ENCODE measurements at regions not wholly inside any gene's neighbourhood (a gene's known extent, or its start where the extent isn't known, plus 50 kb on each side); places are given as distances from the start of the nearest gene placed in this dataset.
"Not testable (repeated sequence)": the region's sequence is repeated elsewhere in the genome, so short reads cannot be mapped to it uniquely, and the experiment has no call there.

DNA sequence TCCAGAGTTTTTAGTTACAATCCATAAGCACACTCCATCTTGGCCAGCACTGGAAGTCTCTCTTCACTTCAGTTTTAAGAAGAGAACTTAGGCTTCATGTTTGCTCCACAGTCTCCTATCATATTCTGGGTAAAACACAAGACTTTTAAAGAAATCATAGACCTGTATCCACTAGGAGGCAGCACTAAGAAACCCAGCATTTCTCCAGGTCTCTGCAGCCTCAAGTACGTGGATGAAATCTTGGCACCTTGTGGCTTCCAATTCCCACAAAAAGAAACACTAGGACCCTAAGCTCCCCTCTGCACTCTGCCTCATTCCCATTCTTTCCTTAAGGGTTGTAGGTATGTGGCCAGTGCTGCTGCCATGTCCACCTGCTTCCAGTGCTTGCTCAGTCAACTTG, 367.3 kb upstream of the CASK start:
- no peak for DNase-seq

DNA sequence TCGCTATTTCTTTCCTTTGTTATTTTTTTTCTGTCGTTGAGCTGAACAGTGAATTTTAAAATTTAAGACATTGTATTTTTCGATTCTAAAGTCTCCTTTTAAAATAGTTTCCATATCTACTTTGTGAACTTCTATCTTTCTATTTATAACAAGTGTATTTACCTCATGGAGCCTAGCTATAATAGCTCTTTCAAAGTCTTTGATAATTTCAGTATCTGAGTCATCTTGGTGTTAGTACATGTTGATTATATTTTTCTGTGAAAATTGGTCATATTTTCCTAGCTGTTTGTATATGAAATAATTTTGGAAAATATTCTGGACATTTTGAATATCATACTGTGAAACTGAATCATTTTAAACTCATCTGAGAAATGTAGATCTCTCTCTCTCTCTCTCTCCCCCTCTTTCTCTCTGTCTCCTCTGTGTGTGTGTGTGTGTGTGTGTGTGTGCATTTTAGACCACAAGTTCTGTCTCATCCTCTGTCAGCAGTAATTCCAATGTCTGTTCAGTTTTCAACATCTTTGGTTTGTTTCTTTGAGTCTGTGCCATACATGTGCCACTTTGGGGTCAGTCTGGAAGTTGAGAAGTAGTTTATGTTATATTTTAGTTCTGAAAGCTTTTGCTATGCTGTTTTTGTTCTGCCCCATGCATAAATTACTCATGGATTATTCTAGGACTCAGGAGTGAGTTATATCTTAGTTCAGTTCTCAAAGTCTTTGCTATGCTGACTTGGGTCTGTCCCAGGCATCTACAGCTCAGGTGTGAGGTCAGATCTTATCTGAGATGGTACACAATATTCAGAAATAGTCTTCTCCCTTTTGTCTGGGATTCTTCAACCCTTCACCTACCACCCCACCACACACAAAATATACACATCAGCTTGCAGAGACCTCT, 366.4 kb upstream of the CASK start:
- no peak for DNase-seq

DNA sequence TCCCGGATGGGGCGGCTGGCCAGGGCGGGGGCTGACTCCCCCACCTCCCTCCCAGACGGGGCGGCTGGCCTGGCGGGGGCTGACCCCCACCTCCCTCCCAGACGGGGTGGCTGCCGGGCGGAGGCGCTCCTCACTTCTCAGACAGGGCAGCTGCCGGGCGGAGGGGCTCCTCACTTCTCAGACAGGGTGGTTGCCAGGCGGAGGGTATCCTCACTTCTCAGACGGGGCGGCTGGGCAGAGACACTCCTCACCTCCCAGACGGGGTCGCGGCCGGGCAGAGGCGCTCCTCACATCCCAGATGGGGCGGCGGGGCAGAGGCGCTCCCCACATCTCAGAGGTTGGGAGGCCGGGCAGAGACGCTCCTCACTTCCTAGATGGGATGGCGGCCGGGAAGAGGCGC, 362.3 kb upstream of the CASK start:
- not testable (repeated sequence) for DNase-seq

GRCh38 chrX:42276982-42277690, 353.8 kb upstream of the CASK start:
- DNase-seq: no peak

DNA sequence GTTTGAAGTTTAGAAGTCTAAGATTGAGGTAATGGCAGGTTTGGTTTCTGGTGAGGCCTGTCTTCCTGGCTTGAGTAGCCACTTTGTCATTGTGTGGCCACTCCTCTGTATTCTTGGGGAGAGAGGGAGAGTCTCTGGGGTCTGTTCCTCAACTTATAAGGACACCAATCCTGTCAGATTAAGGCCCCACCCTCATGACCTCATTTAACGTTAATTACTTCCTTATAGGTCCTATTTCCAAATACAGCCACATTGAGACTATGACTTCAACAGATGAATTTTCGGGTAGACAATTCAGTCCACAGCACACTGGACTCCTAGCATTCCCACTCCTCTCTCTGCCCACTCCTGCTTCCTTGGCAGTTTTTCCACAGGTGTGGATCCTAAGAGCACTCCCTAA, 350.8 kb upstream of the CASK start:
- DNase-seq: no peak

GRCh38 chrX:42273387-42273786, 350.0 kb upstream of the CASK start:
- no peak for DNase-seq

- DNase-seq: no peak
These were observed 345.8 kb upstream of the CASK start for GRCh38 chrX:42269186-42269585.

DNA sequence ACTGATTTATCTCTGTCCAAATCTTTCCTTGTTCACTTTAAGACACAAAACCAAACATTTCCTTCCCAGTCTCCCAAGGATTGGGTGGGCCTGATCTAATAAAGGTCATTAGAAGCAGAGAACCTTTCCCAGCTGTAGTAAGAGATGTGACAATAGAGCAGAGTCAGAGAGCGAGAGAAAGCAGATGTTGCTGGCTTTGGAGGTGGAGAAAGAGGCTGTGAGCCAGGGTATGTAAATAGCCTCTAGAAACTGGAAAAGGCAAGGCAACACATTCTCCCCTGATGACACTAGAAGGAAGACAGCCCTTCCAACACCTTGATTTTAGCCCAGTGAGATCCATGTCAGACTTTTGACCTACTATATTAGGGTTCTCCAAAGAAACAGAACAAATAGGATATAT, 337.5 kb upstream of the CASK start:
- no peak for DNase-seq

GRCh38 chrX:42248226-42248625, 324.9 kb upstream of the CASK start:
- DNase-seq: no peak

- no peak for DNase-seq
These were observed 323.9 kb upstream of the CASK start for GRCh38 chrX:42247241-42247640.

DNA sequence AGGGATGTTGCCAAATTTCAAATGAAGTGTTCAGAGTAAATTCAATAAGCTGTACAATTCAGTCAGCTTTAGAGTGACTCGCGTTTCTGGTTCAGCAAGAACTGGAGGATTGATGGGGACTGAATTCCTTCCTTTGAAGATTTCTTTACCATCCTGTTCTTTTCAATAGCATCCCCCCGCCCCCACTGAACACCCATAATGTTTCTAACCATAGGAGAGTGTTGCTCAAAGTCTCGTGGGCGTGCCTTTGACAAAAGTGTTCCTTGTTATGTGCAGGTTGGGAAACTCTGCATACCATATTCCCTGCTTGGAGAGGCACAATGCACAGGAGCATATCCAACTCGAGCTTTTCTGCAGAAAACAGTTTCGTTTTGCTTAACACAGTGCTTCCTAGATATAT, 323.5 kb upstream of the CASK start:
- no peak for DNase-seq

GRCh38 chrX:42242004-42242403, 318.6 kb upstream of the CASK start:
- DNase-seq: no peak

DNA sequence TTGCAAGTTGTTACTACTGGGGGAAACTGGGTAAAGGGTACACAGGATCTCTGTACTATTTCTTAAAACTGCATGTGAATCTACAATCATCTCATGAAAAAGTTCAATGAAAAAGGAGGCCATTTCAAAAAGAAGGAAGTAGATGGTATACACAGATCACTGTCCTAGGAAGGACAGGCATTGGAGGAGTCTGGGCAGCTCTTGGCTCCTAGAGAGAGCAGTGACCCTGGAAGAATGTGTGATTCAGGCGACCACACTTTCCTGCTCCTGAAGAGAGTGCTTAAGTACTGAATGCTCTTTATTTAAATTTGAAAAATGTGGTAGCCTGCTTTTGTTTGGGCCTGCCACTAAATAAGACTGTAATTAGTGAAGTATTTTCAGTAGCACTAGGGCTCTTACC, 318.1 kb upstream of the CASK start:
- DNase-seq: no peak

DNA sequence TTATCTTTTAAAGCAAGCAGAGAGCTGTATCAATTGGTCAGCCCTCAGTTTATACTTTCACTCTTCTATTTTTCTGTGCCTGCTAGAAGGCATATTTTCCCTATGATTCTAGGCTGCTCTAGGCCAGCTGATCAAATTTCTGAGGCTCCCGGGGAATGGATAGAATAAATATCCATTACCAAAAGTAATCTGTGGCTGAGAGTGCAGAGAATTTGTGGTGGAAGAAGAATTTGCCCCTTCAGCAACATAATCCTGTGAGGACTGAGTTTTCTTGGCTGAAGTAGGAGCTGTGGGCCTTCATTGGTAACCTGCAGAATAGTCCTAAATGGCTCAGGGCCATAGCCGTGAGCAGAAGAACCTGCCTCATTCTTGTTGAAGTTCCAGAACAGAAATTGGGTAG, 314.6 kb upstream of the CASK start:
- DNase-seq: no peak

DNA sequence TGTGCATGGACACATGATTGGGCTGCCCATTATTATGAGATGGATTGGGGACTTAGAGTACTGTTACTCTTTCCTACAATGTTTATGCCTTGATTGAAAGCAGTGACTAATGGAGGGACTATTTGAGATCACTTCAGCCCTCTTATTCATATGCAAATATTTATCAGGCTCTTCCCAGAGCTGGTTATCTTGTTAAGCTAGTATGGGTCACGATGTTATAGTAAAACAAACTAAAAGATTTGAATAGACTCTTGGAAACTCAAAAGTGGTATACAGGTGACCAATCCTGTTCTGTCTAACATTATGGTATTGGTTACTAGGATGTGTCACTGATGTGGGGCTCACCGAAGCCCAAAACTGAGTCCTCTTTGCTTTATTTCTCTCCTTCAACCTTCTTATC, 306.2 kb upstream of the CASK start:
- no peak for DNase-seq

GRCh38 chrX:42220666-42221065, 297.3 kb upstream of the CASK start:
- no peak for DNase-seq

- no peak for DNase-seq
These were observed 296.7 kb upstream of the CASK start for GRCh38 chrX:42220083-42220482.

GRCh38 chrX:42219231-42219630, 295.9 kb upstream of the CASK start:
- no peak for DNase-seq

GRCh38 chrX:42195506-42195905, 272.2 kb upstream of the CASK start:
- no peak for DNase-seq

GRCh38 chrX:42189576-42189975, 266.2 kb upstream of the CASK start:
- DNase-seq: no peak

- DNase-seq: no peak
These were observed 265.4 kb upstream of the CASK start for GRCh38 chrX:42188730-42189129.

DNA sequence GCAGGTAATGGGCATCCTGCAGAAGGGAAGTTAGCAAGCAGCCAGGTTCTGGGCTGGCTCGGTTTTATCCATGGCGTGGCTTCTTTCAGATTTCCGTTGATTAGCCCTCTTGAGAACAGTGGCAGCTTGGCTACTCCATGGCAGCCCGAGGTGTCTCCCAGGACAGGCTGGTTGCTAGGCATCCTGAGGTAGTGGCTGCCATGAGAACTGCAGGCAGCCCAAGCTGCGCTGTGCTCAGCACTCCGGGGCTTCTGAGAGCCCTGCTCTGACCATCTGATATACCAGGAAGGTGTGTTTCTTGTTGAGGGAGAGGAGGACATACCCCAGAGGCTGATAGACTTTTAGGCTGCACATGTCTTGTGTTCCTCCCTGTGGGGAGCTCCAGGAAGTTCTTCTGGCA, 253.4 kb upstream of the CASK start:
- no peak for DNase-seq

GRCh38 chrX:42175843-42176242, 252.5 kb upstream of the CASK start:
- DNase-seq: no peak

GRCh38 chrX:42157923-42158322, 234.6 kb upstream of the CASK start:
- DNase-seq: not testable (repeated sequence)

DNA sequence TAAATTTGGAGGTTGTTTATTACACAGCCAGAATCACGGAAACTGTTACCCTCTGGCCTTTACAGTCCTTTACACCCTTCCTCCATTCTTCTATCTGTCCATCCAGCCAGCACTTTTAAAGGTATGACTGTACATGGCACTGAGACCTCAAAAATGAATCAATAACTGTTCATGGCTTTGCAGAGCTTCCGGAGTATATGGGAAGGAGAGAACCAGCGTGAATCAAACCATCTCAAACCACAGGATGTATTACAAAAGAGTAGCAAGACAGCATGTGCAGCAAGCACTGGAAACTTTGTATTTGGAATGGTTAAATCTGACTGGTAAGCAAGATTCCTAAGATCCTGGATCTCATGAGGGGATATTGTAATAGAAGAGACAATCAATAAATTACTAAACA, 228.5 kb upstream of the CASK start:
- DNase-seq: no peak
